Activated naive CD4-positive, alpha-beta T cell treated with anti-CD3 and anti-CD28 coated beads, Interleukin-2, amount 50 U/mL, for 72 hours (primary cell): ENCODE measurements at regions not wholly inside any gene's neighbourhood (a gene's known extent, or its start where the extent isn't known, plus 50 kb on each side); places are given as distances from the start of the nearest gene placed in this dataset.
"Not testable (repeated sequence)": the region's sequence is repeated elsewhere in the genome, so short reads cannot be mapped to it uniquely, and the experiment has no call there.

Experiments
- ATAC-seq, 2 donors: fragments of 150-1000 bp; cut with Tn5 transposase; 2 replicates each; pipeline ENCODE4 v1.10.0; 2021; ENCODE audit warnings: mild to moderate bottlenecking in 2 of 2, moderate library complexity in 2 of 2
- DNase-seq, 2 donors: peaks; one replicate each; pipeline ENCODE4 v3.0.0; 2021 to 2022; ENCODE audit warnings: low spot score in 2 of 2
- H3K27ac Mint-ChIP-seq, 2 donors: one replicate each; pipeline ENCODE4 v1.8.0; 2022; ENCODE audit warnings: mild to moderate bottlenecking in 2 of 2, mixed read lengths in 2 of 2
- H3K36me3 Mint-ChIP-seq, 2 donors: one replicate each; pipeline ENCODE4 v1.8.0; 2022; ENCODE audit warnings: mixed read lengths in 2 of 2
- H3K9me3 Mint-ChIP-seq, 2 donors: one replicate each; pipeline ENCODE4 v1.8.0; 2022; ENCODE audit warnings: mixed read lengths in 2 of 2

DNA sequence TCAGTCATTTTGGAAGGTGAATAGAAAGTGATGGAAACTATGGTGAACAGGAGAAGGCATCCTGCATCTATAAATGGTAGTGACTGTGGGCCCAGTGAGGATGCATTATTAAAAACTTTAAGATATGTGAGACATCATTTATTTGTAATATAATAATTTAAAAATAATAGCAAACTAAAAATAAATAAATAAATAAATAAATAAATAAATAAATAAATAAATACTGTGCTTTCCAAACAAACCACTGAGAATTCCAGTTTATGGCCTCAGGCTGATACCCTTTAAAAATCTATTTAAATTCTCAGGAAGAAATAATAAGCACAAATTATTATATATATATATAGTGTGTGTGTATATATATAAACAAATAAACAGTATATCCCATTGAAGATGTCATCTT is 248.0 kb upstream of the DCAF8L1 start:
- H3K9me3 Mint-ChIP-seq, result peaks cover 0 to 4% of the 10 kb centered on the region in 2 donors
- DNase-seq, result no peak
- ATAC-seq, result no peak
- no peaks in the 10 kb centered on the region for H3K36me3 Mint-ChIP-seq
- H3K27ac Mint-ChIP-seq, result no peak overlapping the region

DNA sequence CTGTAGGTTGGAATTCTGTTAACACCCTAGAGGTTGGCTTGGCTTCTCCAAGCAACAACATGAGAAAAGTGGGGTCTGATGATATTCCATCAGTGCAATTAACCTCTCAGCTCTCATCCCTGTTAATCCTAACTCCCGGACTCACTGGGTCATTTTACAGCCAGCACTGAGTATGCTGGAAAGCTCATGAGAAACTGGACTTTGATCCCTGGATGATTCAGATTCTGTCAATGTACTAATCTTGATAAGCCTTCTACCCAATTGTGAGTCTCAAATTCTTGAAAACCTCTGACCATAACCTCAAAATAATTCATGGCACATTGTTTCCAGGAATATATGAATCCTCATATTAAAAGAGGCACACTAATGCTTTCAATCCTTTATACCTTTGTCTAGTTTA is 244.3 kb upstream of the DCAF8L1 start:
- H3K36me3 Mint-ChIP-seq, result no peaks in the 10 kb centered on the region
- no peak overlapping the region for H3K27ac Mint-ChIP-seq
- H3K9me3 Mint-ChIP-seq, result no peaks in the 10 kb centered on the region
- DNase-seq (no peak), ATAC-seq (no peak)

GRCh38 chrX:28223991-28224390 is 242.7 kb upstream of the DCAF8L1 start:
- DNase-seq (no peak), ATAC-seq (no peak)
- H3K9me3 Mint-ChIP-seq, result no peaks in the 10 kb centered on the region
- H3K36me3 Mint-ChIP-seq, result no peaks in the 10 kb centered on the region
- H3K27ac Mint-ChIP-seq, result no peak overlapping the region

DNA sequence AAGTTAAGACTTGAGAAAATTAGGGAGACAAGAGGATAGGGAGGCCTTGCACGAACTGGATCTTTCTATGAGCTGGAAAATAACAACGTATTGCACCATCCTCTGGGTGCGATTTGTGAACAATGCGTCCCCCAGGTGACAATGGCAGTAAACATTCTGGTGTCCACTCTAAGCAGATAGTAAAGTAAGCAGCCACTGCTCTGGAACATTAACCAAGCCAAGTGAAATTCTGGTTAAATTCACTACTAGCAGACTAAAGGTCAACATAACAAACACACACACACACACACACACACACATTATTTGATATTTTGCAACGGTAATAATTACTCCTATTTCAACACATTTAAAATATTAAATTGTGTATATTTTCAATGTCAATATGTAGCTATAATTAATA is 242.2 kb upstream of the DCAF8L1 start:
- Mint-ChIP-seq H3K9me3 (no peaks in the 10 kb centered on the region), H3K27ac (no peak overlapping the region), H3K36me3 (no peaks in the 10 kb centered on the region)
- ATAC-seq, result no peak
- no peak for DNase-seq

- no peaks in the 10 kb centered on the region for H3K9me3 Mint-ChIP-seq
- no peaks in the 10 kb centered on the region for H3K36me3 Mint-ChIP-seq
- ATAC-seq (no peak), DNase-seq (no peak)
- H3K27ac Mint-ChIP-seq, result no peak overlapping the region
Measured at GRCh38 chrX:28205905-28206304, 224.7 kb upstream of the DCAF8L1 start.

DNA sequence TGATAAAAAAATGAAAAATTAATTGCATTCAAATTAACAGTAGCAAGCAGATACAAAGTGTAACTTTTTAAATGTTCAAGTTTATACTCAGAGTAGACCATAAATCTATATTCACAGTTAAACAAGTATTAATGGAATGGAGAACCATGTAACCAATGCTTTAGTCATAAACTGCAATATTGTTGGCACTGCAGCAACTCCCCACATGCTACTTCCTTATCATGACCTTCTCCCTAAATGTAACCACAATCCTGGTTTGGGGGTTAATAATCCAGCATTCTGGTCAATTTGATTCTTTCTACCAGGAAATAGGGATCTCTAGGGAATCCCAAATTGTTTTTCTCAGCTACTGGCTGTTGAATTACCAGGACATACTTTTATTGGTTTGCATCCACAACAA is 223.9 kb upstream of the DCAF8L1 start:
- DNase-seq (no peak), ATAC-seq (no peak)
- H3K36me3 Mint-ChIP-seq, result no peaks in the 10 kb centered on the region
- H3K27ac Mint-ChIP-seq, result no peak overlapping the region
- peaks cover 2 to 4% of the 10 kb centered on the region in 2 donors for H3K9me3 Mint-ChIP-seq

GRCh38 chrX:28189011-28189410 is 207.8 kb upstream of the DCAF8L1 start:
- no peak for ATAC-seq
- no peaks in the 10 kb centered on the region for H3K9me3 Mint-ChIP-seq
- no peak overlapping the region for H3K27ac Mint-ChIP-seq
- no peak for DNase-seq
- no peaks in the 10 kb centered on the region for H3K36me3 Mint-ChIP-seq

- H3K9me3 Mint-ChIP-seq, result no peaks in the 10 kb centered on the region
- DNase-seq, result no peak
- H3K36me3 Mint-ChIP-seq, result no peaks in the 10 kb centered on the region
- no peak overlapping the region for H3K27ac Mint-ChIP-seq
- no peak for ATAC-seq
Measured at GRCh38 chrX:28188526-28188925, 207.3 kb upstream of the DCAF8L1 start.

- Mint-ChIP-seq H3K36me3 (no peaks in the 10 kb centered on the region), H3K27ac (no peak overlapping the region), H3K9me3 (no peaks in the 10 kb centered on the region)
- no peak for ATAC-seq
- DNase-seq, result no peak
Measured at GRCh38 chrX:28180096-28180495, 198.8 kb upstream of the DCAF8L1 start.

DNA sequence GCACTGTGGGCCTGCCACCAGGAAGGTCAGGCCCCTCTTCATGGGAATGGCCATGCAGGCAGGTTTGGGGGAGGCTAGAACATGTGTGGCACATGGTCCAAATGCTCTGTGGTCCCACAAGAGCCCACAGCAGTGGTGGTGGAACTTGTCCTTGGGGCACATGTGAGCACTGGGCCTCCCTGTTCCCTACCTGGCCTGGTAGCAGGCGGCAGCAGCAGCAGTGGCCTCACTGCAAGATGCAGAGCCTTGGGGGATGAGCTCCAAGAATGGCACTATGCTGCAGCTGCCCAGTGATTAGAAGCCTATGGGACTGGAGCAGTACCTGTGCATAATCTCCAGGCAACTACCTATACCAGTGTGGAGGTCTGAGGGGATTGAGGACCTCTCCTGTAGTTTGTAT is 197.0 kb upstream of the DCAF8L1 start:
- DNase-seq (no peak), ATAC-seq (no peak)
- H3K27ac Mint-ChIP-seq, result no peak overlapping the region
- H3K9me3 Mint-ChIP-seq, result no peaks in the 10 kb centered on the region
- no peaks in the 10 kb centered on the region for H3K36me3 Mint-ChIP-seq

DNA sequence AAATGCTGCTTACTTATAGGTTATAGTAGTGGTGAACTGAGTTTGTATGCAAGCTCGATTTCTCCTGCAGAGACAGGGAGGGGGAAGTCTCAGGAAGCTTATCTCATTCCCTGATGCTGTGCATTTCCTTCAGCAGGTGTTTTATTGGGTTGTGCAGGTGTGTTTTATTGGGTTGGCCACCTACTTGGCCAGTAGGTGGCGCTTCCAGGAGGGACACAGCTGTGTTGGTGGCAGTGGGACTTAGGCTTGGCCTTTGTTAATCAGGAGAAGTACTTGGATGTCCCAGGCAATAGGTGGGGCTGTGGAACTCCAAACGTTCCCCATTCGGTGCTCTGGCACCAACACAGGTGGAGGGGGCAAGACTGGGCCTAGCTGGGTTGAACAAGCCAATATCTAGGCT is 196.0 kb upstream of the DCAF8L1 start:
- Mint-ChIP-seq H3K9me3 (peaks cover 0 to 4% of the 10 kb centered on the region in 2 donors), H3K36me3 (no peaks in the 10 kb centered on the region), H3K27ac (no peak overlapping the region)
- no peak for DNase-seq
- no peak for ATAC-seq

- ATAC-seq (no peak), DNase-seq (no peak)
- H3K27ac Mint-ChIP-seq, result no peak overlapping the region
- peaks cover 0 to 4% of the 10 kb centered on the region in 2 donors for H3K9me3 Mint-ChIP-seq
- no peaks in the 10 kb centered on the region for H3K36me3 Mint-ChIP-seq
Measured at GRCh38 chrX:28170713-28171112, 189.5 kb upstream of the DCAF8L1 start.

GRCh38 chrX:28158019-28158777 is 176.9 kb upstream of the DCAF8L1 start:
- H3K27ac Mint-ChIP-seq, result no peak overlapping the region
- ATAC-seq (no peak), DNase-seq (no peak)
- H3K36me3 Mint-ChIP-seq, result no peaks in the 10 kb centered on the region
- H3K9me3 Mint-ChIP-seq, result no peaks in the 10 kb centered on the region

DNA sequence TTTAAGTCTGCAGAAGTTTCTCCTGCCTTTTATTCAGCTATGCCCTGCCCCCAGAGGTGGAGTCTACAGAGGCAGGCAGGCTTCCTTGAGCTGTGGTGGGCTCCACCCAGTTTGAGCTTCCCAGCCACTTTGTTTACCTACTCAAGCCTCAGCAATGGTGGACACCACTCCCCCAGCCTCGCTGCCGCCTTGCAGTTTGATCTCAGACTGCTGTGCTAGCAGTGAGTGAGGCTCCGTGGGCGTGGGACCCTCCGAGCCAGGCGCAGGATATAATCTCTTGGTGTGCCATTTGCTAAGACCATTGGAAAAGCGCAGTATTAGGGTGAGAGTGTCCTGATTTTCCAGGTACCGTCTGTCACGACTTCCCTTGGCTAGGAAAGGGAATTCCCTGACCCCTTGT is 171.0 kb upstream of the DCAF8L1 start:
- not testable (repeated sequence) for ATAC-seq

DNA sequence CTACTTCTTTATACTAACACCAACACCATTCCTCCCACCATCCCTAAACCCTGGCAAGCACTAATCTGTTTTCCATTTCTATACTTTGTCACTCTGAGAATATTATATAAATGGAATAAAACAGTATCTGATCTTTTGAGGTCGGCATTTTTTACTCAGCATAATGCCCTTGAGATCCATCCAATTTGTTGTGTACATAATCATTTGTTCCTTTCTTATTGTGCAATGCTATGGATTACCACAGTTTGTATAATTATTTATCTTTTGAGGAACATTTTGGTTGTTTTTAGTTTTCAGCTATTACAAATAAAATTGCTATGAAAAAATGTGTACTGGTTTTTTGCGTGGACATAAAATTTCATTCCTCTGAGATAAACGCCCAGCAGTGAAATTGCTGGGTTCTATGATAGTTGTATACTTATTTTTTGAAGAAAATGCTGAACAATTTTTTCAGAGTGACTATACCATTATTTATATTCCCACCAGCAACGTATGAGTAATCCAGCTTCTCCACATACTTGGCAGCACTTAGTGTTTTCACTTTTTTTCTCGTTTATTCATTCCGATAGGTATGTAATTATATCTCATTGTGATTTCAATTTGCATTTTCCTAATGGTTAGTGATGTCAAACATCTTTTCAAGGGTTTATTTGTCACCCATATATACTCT is 154.3 kb upstream of the DCAF8L1 start:
- Mint-ChIP-seq H3K36me3 (no peaks in the 10 kb centered on the region), H3K27ac (no peak overlapping the region), H3K9me3 (no peaks in the 10 kb centered on the region)
- ATAC-seq (no peak), DNase-seq (no peak)

More for the DNA sequence above, 171.0 kb upstream of the DCAF8L1 start:
- H3K27ac Mint-ChIP-seq, H3K36me3 Mint-ChIP-seq, H3K9me3 Mint-ChIP-seq, DNase-seq: not testable (repeated sequence)

DNA sequence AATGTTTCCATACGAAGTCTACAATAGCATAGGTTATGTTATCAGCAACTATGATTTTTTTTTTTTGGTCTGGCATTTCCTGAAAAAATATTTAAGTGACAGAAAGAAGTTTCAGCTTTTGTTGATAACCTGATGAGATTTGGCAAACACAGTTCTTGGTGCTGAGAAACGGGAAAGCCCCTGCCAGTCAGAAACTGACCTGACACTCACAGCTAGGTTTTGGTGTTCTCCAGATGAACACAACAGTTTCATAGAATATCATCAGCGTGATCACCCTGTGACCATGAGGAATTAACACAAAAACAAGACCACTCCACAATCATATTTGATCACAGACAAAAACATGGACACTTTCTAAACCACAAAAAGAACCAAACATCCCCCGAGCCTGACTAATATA is 152.5 kb upstream of the DCAF8L1 start:
- DNase-seq (no peak), ATAC-seq (no peak)
- no peak overlapping the region for H3K27ac Mint-ChIP-seq
- no peaks in the 10 kb centered on the region for H3K9me3 Mint-ChIP-seq
- H3K36me3 Mint-ChIP-seq, result no peaks in the 10 kb centered on the region

- ATAC-seq (no peak), DNase-seq (no peak)
- Mint-ChIP-seq H3K9me3 (peaks cover 0 to 8% of the 10 kb centered on the region in 2 donors), H3K27ac (no peak overlapping the region), H3K36me3 (no peaks in the 10 kb centered on the region)
Measured at GRCh38 chrX:28127662-28128061, 146.4 kb upstream of the DCAF8L1 start.

DNA sequence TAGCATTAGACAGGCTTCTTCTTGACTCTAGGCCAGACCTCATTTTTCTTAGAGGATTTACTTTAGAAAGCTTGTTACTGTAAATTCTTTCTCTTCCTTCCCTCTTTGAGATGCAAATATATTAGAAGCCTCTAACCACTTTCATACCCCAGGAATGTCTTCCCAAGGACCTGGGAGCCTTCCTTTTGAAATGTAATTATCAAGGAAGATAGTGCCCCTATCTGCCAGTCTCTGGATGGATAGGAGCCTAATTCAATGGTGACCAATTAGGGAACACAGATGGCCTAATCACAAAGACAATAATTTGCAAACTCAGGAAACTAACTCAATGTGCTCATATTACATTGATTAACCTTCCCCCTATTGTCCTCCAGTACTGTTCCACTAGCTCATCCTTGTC is 145.6 kb upstream of the DCAF8L1 start:
- no peak for DNase-seq
- H3K9me3 Mint-ChIP-seq, result peaks cover 0 to 8% of the 10 kb centered on the region in 2 donors
- ATAC-seq, result no peak
- no peak overlapping the region for H3K27ac Mint-ChIP-seq
- H3K36me3 Mint-ChIP-seq, result no peaks in the 10 kb centered on the region
